ACC112 (cell line): ENCODE measurements at regions not wholly inside any gene's neighbourhood (a gene's known extent, or its start where the extent isn't known, plus 50 kb on each side); places are given as distances from the start of the nearest gene placed in this dataset.

ENCODE experiments used
- H2AFZ ChIP-seq: fragments of 200-600 bp; sonication (generic); one replicate; pipeline ENCODE4 v1.6.0; 2017; ENCODE audit warnings: antibody characterized with exemption, low read length; ENCODE audit not compliant: unreplicated experiment
- H3K27ac ChIP-seq: fragments of 200-600 bp; sonication (generic); 2 replicates; pipeline ENCODE4 v1.5.1; 2014; ENCODE audit warnings: low read depth, mild to moderate bottlenecking, antibody characterized with exemption, low read length, moderate library complexity
- H3K27me3 ChIP-seq: fragments of 200-600 bp; sonication (generic); 2 replicates; pipeline ENCODE4 v1.6.1; 2014; ENCODE audit warnings: mild to moderate bottlenecking, antibody characterized with exemption, low read length, moderate library complexity, mixed read lengths; ENCODE audit not compliant: insufficient read depth
- H3K36me3 ChIP-seq: fragments of 200-600 bp; sonication (generic); 2 replicates; pipeline ENCODE4 v1.6.1; 2016; ENCODE audit warnings: mild to moderate bottlenecking, antibody characterized with exemption, low read length, moderate library complexity, mixed read lengths; ENCODE audit not compliant: insufficient read depth
- H3K4me1 ChIP-seq: fragments of 200-600 bp; sonication (generic); one replicate; pipeline ENCODE4 v1.6.1; 2016; ENCODE audit warnings: low read length, mixed read lengths; ENCODE audit not compliant: insufficient read depth, unreplicated experiment, control insufficient read depth
- H3K4me3 ChIP-seq: fragments of 200-600 bp; sonication (generic); 2 replicates; pipeline ENCODE4 v1.5.1; 2014; ENCODE audit warnings: mild to moderate bottlenecking, low read depth, low read length
- H3K79me2 ChIP-seq: fragments of 200-600 bp; sonication (generic); one replicate; pipeline ENCODE4 v1.6.0; 2016; ENCODE audit warnings: low read length; ENCODE audit not compliant: control insufficient read depth, unreplicated experiment, insufficient read depth

GRCh38 chr1:22234476-22235030, 91.7 kb upstream of the WNT4 start:
- Histone ChIP-seq H3K4me1 (peaks cover 2% of the 10 kb centered on the region), H3K4me3 (no peak overlapping the region), H3K79me2 (no peaks in the 10 kb centered on the region), H2AFZ (no peak overlapping the region), H3K36me3 (no peaks in the 10 kb centered on the region), H3K27me3 (peaks cover 49% of the 10 kb centered on the region), H3K27ac (no peak overlapping the region)

- no peaks in the 10 kb centered on the region for H3K4me1 ChIP-seq
- H3K4me3 ChIP-seq, result no peak overlapping the region
- H2AFZ ChIP-seq, result no peak overlapping the region
- H3K36me3 ChIP-seq, result no peaks in the 10 kb centered on the region
- no peak overlapping the region for H3K27ac ChIP-seq
- peaks cover 51% of the 10 kb centered on the region for H3K27me3 ChIP-seq
- no peaks in the 10 kb centered on the region for H3K79me2 ChIP-seq
Observed at GRCh38 chr1:22236166-22236565, 93.3 kb upstream of the WNT4 start.

GRCh38 chr1:22236900-22237299, 94.0 kb upstream of the WNT4 start:
- H3K79me2 ChIP-seq, result no peaks in the 10 kb centered on the region
- H3K4me1 ChIP-seq, result no peaks in the 10 kb centered on the region
- no peak overlapping the region for H3K27ac ChIP-seq
- H3K27me3 ChIP-seq, result peaks cover 48% of the 10 kb centered on the region
- no peak overlapping the region for H2AFZ ChIP-seq
- no peak overlapping the region for H3K4me3 ChIP-seq
- H3K36me3 ChIP-seq, result no peaks in the 10 kb centered on the region

- Histone ChIP-seq H3K4me1 (no peaks in the 10 kb centered on the region), H3K36me3 (no peaks in the 10 kb centered on the region), H3K27me3 (peaks cover 48% of the 10 kb centered on the region), H3K4me3 (no peak overlapping the region), H2AFZ (no peak overlapping the region), H3K27ac (no peak overlapping the region), H3K79me2 (no peaks in the 10 kb centered on the region)
Observed at GRCh38 chr1:22237433-22238093, 94.7 kb upstream of the WNT4 start.

- no peak overlapping the region for H3K4me3 ChIP-seq
- no peaks in the 10 kb centered on the region for H3K79me2 ChIP-seq
- H3K4me1 ChIP-seq, result no peaks in the 10 kb centered on the region
- no peak overlapping the region for H3K27ac ChIP-seq
- H3K27me3 ChIP-seq, result peaks cover 43% of the 10 kb centered on the region
- no peaks in the 10 kb centered on the region for H3K36me3 ChIP-seq
- H2AFZ ChIP-seq, result no peak overlapping the region
Observed at GRCh38 chr1:22238356-22239224, 95.7 kb upstream of the WNT4 start.

- Histone ChIP-seq H3K27ac (no peak overlapping the region), H3K79me2 (no peaks in the 10 kb centered on the region), H3K4me3 (no peak overlapping the region), H3K4me1 (no peaks in the 10 kb centered on the region), H2AFZ (no peak overlapping the region), H3K36me3 (no peaks in the 10 kb centered on the region), H3K27me3 (peaks cover 42% of the 10 kb centered on the region)
Observed at GRCh38 chr1:22239378-22239777, 96.5 kb upstream of the WNT4 start.

GRCh38 chr1:22241250-22241649, 98.4 kb upstream of the WNT4 start:
- Histone ChIP-seq H3K27ac (no peak overlapping the region), H2AFZ (no peak overlapping the region), H3K27me3 (peaks cover 40% of the 10 kb centered on the region)

GRCh38 chr1:22241811-22242210, 98.9 kb upstream of the WNT4 start:
- H3K36me3 ChIP-seq, result no peaks in the 10 kb centered on the region
- H3K27ac ChIP-seq, result no peak overlapping the region

More at GRCh38 chr1:22241250-22241649, 98.4 kb upstream of the WNT4 start:
- Histone ChIP-seq H3K79me2 (no peaks in the 10 kb centered on the region), H3K4me1 (no peaks in the 10 kb centered on the region), H3K36me3 (no peaks in the 10 kb centered on the region), H3K4me3 (no peak overlapping the region)

GRCh38 chr1:22245100-22245650, 102.3 kb upstream of the WNT4 start:
- Histone ChIP-seq H3K4me3 (no peak overlapping the region), H2AFZ (no peak overlapping the region), H3K27me3 (peaks cover 62% of the 10 kb centered on the region), H3K79me2 (no peaks in the 10 kb centered on the region), H3K4me1 (no peaks in the 10 kb centered on the region), H3K27ac (no peak overlapping the region), H3K36me3 (no peaks in the 10 kb centered on the region)

More at GRCh38 chr1:22241811-22242210, 98.9 kb upstream of the WNT4 start:
- no peak overlapping the region for H3K4me3 ChIP-seq
- no peaks in the 10 kb centered on the region for H3K79me2 ChIP-seq
- no peak overlapping the region for H2AFZ ChIP-seq
- peaks cover 36% of the 10 kb centered on the region for H3K27me3 ChIP-seq
- H3K4me1 ChIP-seq, result no peaks in the 10 kb centered on the region

GRCh38 chr1:22245726-22246125, 102.8 kb upstream of the WNT4 start:
- Histone ChIP-seq H3K36me3 (no peaks in the 10 kb centered on the region), H3K4me3 (no peak overlapping the region), H3K27ac (no peak overlapping the region), H2AFZ (no peak overlapping the region), H3K4me1 (no peaks in the 10 kb centered on the region), H3K27me3 (peaks cover 64% of the 10 kb centered on the region), H3K79me2 (no peaks in the 10 kb centered on the region)
